ENCODE measurements at regions not wholly inside any gene's neighbourhood (a gene's known extent, or its start where the extent isn't known, plus 50 kb on each side); places are given as distances from the start of the nearest gene placed in this dataset.

DNA sequence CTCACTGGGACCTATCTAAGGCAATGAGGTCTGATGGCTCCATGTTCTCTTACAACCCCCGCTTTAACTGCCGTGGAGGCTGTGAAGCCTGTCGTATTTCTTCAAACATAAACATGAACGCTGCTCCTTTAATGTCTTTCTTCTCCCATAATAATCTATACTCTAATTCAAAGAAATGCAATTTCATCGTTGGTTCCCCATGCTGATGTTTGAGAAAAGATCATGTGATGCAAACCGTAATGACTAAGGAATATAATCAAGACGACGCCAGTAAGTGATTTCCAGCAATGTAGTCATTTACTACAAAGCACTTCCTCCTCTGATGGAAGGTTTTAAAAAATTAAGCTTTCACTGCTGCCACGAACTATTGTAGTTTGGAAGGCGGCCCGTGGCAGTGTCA lies 102.6 kb upstream of the NEBL start:
- no peak overlapping the region for H3K4me3 ChIP-seq (ENCODE audit: low read depth, low read length)
- DNase-seq (ENCODE audit: low read depth) (no peak), FAIRE-seq (no peak)
- no peaks in the 10 kb centered on the region for H3K27me3 ChIP-seq (ENCODE audit: control insufficient read depth, insufficient read depth, low read length)
- H3K36me3 ChIP-seq (ENCODE audit: control insufficient read depth, insufficient read depth, low read length) = no peaks in the 10 kb centered on the region
- TF ChIP-seq, protein P1, sequence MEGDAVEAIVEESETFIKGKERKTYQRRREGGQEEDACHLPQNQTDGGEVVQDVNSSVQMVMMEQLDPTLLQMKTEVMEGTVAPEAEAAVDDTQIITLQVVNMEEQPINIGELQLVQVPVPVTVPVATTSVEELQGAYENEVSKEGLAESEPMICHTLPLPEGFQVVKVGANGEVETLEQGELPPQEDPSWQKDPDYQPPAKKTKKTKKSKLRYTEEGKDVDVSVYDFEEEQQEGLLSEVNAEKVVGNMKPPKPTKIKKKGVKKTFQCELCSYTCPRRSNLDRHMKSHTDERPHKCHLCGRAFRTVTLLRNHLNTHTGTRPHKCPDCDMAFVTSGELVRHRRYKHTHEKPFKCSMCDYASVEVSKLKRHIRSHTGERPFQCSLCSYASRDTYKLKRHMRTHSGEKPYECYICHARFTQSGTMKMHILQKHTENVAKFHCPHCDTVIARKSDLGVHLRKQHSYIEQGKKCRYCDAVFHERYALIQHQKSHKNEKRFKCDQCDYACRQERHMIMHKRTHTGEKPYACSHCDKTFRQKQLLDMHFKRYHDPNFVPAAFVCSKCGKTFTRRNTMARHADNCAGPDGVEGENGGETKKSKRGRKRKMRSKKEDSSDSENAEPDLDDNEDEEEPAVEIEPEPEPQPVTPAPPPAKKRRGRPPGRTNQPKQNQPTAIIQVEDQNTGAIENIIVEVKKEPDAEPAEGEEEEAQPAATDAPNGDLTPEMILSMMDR (IDR thresholded peaks at IDR 0.05; ENCODE audit: insufficient read depth, low read length, severe bottlenecking) = no peak

DNA sequence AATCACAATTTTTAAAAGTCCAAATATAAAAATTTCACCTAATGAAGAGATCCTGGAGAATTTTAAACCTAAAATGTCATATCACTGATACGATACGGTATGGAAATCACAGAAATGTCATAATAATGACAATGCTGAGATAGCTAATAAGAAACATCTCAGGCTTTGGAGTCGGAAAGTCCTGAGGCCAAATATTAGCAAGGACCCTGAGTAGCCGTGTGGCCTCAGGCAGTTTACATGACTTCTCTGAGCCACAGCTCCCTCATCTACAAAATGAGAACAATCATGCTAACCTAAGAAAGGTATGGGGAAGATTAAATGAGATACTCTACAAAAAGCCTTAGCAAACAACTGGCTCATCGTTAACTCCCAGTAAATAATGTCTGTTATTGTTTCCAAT lies 100.9 kb upstream of the NEBL start:
- H3K4me3 ChIP-seq (ENCODE audit: low read depth, low read length) = no peak overlapping the region
- DNase-seq (ENCODE audit: low read depth) (no peak), FAIRE-seq (no peak)
- TF ChIP-seq, protein P1 (IDR thresholded peaks at IDR 0.05; ENCODE audit: insufficient read depth, low read length, severe bottlenecking) = no peak
- H3K36me3 ChIP-seq (ENCODE audit: control insufficient read depth, insufficient read depth, low read length) = no peaks in the 10 kb centered on the region
- H3K27me3 ChIP-seq (ENCODE audit: control insufficient read depth, insufficient read depth, low read length) = no peaks in the 10 kb centered on the region

GRCh38 chr10:20995123-20995987 lies 98.2 kb upstream of the NEBL start:
- TF ChIP-seq, protein P1 (IDR thresholded peaks at IDR 0.05; ENCODE audit: insufficient read depth, low read length, severe bottlenecking) = no peak
- FAIRE-seq = no peak
- H3K4me3 ChIP-seq (ENCODE audit: low read depth, low read length) = no peak overlapping the region
- DNase-seq (ENCODE audit: low read depth) = no peak
- H3K27me3 ChIP-seq (ENCODE audit: control insufficient read depth, insufficient read depth, low read length) = no peaks in the 10 kb centered on the region
- no peaks in the 10 kb centered on the region for H3K36me3 ChIP-seq (ENCODE audit: control insufficient read depth, insufficient read depth, low read length)

DNA sequence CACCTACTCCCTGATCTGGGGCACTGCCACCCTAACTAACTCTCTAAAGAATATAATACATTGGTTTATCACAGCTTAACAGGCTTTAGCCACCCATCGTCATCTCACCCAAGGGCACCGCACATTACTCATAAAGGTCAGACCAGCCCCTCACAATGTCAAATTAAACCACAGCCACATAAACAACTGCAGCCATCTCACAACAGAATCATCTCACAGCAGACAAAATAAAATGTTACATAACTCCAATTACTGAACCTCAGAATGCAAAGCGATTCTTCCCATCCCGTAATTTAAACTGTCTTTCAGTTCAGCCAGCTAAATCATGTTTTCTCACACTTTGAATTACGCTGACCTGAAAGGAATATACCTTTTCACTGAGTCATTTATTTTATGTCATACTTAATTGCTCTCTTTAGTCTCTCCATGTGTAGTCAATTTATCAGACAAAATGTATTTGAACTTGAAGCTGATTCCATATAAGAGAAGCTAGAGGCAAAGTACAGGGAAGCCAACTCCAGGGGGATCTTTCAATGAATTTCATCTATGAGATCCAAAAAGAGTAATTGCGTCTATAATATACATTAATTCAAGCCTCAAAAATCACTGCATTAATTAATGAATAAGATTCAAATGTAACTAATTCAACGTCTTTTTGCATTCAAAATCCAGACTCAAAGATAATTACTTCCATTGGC lies 96.9 kb upstream of the NEBL start:
- H3K36me3 ChIP-seq (ENCODE audit: control insufficient read depth, insufficient read depth, low read length) = no peaks in the 10 kb centered on the region
- no peaks in the 10 kb centered on the region for H3K27me3 ChIP-seq (ENCODE audit: control insufficient read depth, insufficient read depth, low read length)
- peak; percentile 89 for FAIRE-seq
- peak; percentile 11 for DNase-seq (ENCODE audit: low read depth)
- TF ChIP-seq, protein P1 (IDR thresholded peaks at IDR 0.05; ENCODE audit: insufficient read depth, low read length, severe bottlenecking) = no peak
- H3K4me3 ChIP-seq (ENCODE audit: low read depth, low read length) = no peak overlapping the region

GRCh38 chr10:20993389-20993788 lies 96.3 kb upstream of the NEBL start:
- FAIRE-seq (peak; percentile 81), DNase-seq (ENCODE audit: low read depth) (peak; percentile 84)
- Histone ChIP-seq H3K27me3 (ENCODE audit: control insufficient read depth, insufficient read depth, low read length) (no peaks in the 10 kb centered on the region), H3K36me3 (ENCODE audit: control insufficient read depth, insufficient read depth, low read length) (no peaks in the 10 kb centered on the region), H3K4me3 (ENCODE audit: low read depth, low read length) (no peak overlapping the region)
- TF ChIP-seq, protein P1 (IDR thresholded peaks at IDR 0.05; ENCODE audit: insufficient read depth, low read length, severe bottlenecking) = no peak

Data from bronchial epithelial cell (primary cell).